Activated CD8-positive, alpha-beta T cell treated with anti-CD3 and anti-CD28 coated beads, Interleukin-2, amount 10 ng/mL, durations not matched to agents 7 days and 5 days (primary cell): ENCODE measurements at regions not wholly inside any gene's neighbourhood (a gene's known extent, or its start where the extent isn't known, plus 50 kb on each side); places are given as distances from the start of the nearest gene placed in this dataset.
A peak's percentile ranks its signal among the peaks of the same experiment; 100 is the strongest.
"Not testable (repeated sequence)": the region's sequence is repeated elsewhere in the genome, so short reads cannot be mapped to it uniquely, and the experiment has no call there.

Source experiments
- ATAC-seq: fragments of 150-1000 bp; cut with Tn5 transposase; one replicate; pipeline ENCODE4 v1.10.0; 2021; ENCODE audit warnings: moderate library complexity
- CTCF ChIA-PET: fragments of 350-600 bp; sonication (Branson Sonifier 250); formaldehyde crosslinking; loops from one replicate; lab custom pipeline; 2021; ENCODE audit warnings: antibody characterized with exemption; lab: Charles Lee
- POLR2A ChIA-PET: fragments of 350-600 bp; sonication (Branson Sonifier 250); formaldehyde crosslinking; loops from one replicate; lab custom pipeline; 2021; ENCODE audit warnings: antibody characterized with exemption; lab: Charles Lee
- DNase-seq: peaks from one replicate; pipeline ENCODE4 v3.0.0-alpha.2; 2020
- H3K27ac Mint-ChIP-seq: one replicate; pipeline ENCODE4 v1.8.0; 2021; ENCODE audit warnings: mild to moderate bottlenecking, mixed read lengths
- H3K27me3 Mint-ChIP-seq: one replicate; pipeline ENCODE4 v1.8.0; 2021; ENCODE audit warnings: low read depth, mixed read lengths
- H3K36me3 Mint-ChIP-seq: one replicate; pipeline ENCODE4 v1.8.0; 2021; ENCODE audit warnings: low read depth, mixed read lengths
- H3K4me1 Mint-ChIP-seq: one replicate; pipeline ENCODE4 v1.8.0; 2021; ENCODE audit warnings: low read depth, mixed read lengths
- H3K4me3 Mint-ChIP-seq: one replicate; pipeline ENCODE4 v1.8.0; 2021; ENCODE audit warnings: mild to moderate bottlenecking, mixed read lengths
- H3K9me3 Mint-ChIP-seq: one replicate; pipeline ENCODE4 v1.8.0; 2022; ENCODE audit warnings: mixed read lengths; ENCODE audit not compliant: insufficient read depth

DNA sequence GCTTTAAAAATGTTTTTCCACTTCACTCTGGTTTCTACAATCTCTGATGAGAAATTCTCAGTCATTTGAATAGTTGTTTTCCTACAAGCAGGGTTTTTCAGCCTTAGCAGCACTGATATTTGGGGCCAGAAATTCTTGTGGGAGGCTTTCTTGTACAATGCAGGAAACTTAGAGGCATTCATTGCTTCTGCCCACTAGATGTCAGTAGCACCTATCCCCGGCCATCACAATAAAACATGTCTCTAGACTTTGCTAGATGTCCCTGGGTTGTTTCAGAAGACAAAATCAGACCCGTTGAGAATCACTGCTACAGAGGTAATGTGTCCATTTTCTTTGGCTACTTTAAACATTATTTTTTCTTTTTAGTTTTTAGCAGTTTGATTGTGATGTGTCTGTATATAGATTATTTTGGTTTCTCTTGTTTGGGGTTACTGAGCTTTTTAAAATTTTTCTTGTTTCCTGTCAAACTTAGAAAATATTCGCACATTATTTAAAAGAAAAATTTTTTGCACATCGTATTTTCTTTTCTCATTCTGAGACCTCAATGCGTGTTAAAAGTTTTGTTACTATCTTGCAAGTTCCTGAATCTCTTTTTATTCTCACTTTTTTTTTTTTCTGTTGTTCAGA lies 60.8 kb upstream of the CCDC179 start:
- H3K27me3 Mint-ChIP-seq: no peaks in the 10 kb centered on the region
- no peaks in the 10 kb centered on the region for H3K36me3 Mint-ChIP-seq
- H3K4me1 Mint-ChIP-seq: peaks cover 7% of the 10 kb centered on the region
- ATAC-seq (peak; percentile 51), DNase-seq (peak; percentile 38)
- ChIA-PET POLR2A (no interaction called here), CTCF (interaction anchor here (0.7 kb wide), 1 partner anchor 39 kb away, joined by 3 read pairs; no protein-coding TSS in a partner anchor)
- H3K9me3 Mint-ChIP-seq: no peaks in the 10 kb centered on the region
- no peak overlapping the region for H3K27ac Mint-ChIP-seq
- H3K4me3 Mint-ChIP-seq: no peak overlapping the region

DNA sequence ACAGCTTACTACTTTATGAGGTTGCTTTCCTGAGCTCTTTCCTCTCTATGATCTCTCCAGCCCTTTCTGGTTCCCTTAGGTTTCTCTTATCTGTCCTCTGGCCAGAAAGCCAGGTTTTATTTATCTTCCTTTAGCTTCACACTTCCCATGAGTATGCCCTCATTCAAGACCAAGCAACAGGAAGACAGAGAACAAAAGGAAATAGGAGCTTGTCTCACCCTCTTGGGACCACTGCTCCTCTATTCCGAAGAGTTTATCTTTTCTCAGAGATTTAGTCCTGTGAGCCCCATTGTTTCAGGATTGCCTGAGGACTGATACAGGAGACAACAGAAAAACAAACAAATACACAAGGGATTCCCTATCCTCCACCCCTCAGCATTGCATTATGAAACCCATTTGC lies 62.4 kb upstream of the CCDC179 start:
- Mint-ChIP-seq H3K4me3 (no peak overlapping the region), H3K9me3 (no peaks in the 10 kb centered on the region), H3K36me3 (no peaks in the 10 kb centered on the region), H3K27me3 (no peaks in the 10 kb centered on the region), H3K27ac (no peak overlapping the region), H3K4me1 (peaks cover 7% of the 10 kb centered on the region)
- ChIA-PET CTCF (interaction anchor here (1.1 kb wide), 2 partner anchors 46 to 191 kb away, joined by 3 read pairs; no protein-coding TSS in a partner anchor), POLR2A (no interaction called here)
- ATAC-seq (no peak), DNase-seq (no peak)

DNA sequence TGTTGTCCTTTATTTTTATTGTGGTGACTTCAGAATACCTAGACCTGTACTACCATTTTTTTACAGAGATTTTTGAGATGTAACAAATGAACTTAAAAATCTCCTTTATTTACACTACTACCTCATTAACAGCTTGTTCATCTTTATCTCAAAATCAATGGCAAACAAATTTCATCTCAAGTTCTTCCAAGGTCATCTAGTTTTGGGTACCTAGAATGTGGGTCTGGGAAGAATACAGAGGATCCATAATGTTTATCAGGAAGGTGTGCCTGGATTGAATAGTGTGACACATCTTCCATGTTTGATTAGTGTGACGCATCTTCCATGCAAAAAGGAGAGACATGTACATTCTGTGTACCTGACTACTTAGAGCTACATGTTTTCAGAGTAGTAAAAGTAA lies 63.3 kb upstream of the CCDC179 start:
- H3K36me3 Mint-ChIP-seq: no peaks in the 10 kb centered on the region
- H3K4me1 Mint-ChIP-seq: peaks cover 7% of the 10 kb centered on the region
- no peak overlapping the region for H3K4me3 Mint-ChIP-seq
- ATAC-seq (no peak), DNase-seq (no peak)
- no peaks in the 10 kb centered on the region for H3K27me3 Mint-ChIP-seq
- POLR2A ChIA-PET: no interaction called here
- H3K9me3 Mint-ChIP-seq: no peaks in the 10 kb centered on the region
- CTCF ChIA-PET: interaction anchor here (0.9 to 1.1 kb wide), 3 partner anchors 9 to 190 kb away, joined by 3 read pairs; no protein-coding TSS in a partner anchor
- no peak overlapping the region for H3K27ac Mint-ChIP-seq

DNA sequence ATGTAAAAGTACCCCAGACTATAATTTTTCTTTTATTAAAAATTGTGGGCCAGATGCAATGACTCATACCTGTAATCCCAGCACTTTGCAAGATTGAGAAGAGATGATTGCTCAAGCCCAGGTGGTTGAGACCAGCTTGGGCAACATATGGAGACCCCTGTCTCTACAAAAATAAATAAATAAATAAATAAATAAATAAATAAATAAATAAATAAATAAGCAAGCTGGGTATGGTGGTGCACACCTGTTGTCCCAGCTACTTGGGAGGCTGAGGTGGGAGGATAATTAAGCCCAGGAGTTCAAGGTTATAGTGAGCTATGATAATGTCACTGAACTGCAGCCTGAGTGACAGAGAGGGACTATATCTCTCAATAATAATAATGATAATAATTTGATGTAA lies 66.1 kb upstream of the CCDC179 start:
- ChIA-PET CTCF (no interaction called here), POLR2A (no interaction called here)
- Mint-ChIP-seq H3K27me3 (no peaks in the 10 kb centered on the region), H3K9me3 (no peaks in the 10 kb centered on the region), H3K27ac (no peak overlapping the region), H3K36me3 (no peaks in the 10 kb centered on the region), H3K4me1 (no peaks in the 10 kb centered on the region), H3K4me3 (no peak overlapping the region)
- ATAC-seq (no peak), DNase-seq (no peak)

DNA sequence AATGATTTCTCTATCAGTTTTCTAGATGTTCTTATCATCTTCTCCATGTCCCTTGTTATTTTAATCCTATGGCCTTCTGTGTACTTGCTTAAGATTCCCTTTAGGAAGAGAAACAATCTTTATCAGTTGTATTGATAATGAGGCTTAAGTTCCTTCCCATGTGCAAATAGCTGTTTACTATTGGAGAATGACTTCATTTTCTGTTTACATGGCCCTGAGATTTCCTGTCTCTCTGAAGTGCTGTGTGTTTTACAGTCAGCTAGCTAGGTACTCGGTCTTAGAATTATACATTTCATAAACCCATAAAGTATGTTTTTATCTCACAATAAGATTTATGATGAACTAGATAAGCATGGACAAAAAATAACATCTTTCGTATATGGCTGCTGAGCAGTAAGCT lies 67.5 kb upstream of the CCDC179 start:
- ChIA-PET CTCF (interaction anchor here (1.5 kb wide), 1 partner anchor 10 kb away, joined by 3 read pairs; no protein-coding TSS in a partner anchor), POLR2A (no interaction called here)
- no peaks in the 10 kb centered on the region for H3K36me3 Mint-ChIP-seq

DNA sequence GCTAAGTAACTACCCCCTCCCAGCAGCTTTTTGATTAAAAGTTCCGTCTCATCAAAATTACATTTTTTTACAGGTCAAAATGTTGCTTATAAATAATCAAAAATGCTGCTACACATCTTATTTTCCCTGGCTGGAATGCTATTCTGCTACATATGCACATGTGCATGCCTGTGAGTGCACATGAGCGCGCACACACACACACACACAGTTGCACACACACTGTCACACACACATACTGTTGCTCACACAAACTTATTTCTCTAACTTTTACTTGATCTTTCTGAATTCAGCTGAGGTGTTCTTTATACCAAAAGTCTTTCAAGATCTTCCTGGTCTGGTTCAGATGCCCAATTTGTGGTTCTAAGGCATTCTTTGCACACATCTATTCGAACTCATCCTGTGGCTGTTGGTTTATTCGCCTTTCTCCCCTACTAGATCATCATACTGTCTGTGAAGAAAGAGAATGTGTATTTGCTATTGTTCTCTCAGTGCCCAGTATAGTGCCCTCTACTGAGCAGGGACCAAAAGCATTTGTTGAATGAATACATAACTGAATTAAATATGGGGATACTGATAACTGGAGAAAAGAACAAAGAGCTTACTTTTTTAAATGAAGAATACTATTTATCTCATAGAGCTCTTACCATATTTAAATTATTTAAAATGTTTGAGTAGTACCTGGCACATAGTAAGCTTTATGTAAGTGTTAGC lies 68.1 kb upstream of the CCDC179 start:
- no peaks in the 10 kb centered on the region for H3K4me1 Mint-ChIP-seq
- no peak overlapping the region for H3K27ac Mint-ChIP-seq
- H3K9me3 Mint-ChIP-seq: no peaks in the 10 kb centered on the region
- DNase-seq (no peak), ATAC-seq (no peak)
- no peaks in the 10 kb centered on the region for H3K36me3 Mint-ChIP-seq
- POLR2A ChIA-PET: no interaction called here
- no peak overlapping the region for H3K4me3 Mint-ChIP-seq
- CTCF ChIA-PET: interaction anchor here (1.5 kb wide), 1 partner anchor 10 kb away, joined by 3 read pairs; no protein-coding TSS in a partner anchor
- no peaks in the 10 kb centered on the region for H3K27me3 Mint-ChIP-seq

More for the DNA sequence above, 67.5 kb upstream of the CCDC179 start:
- Mint-ChIP-seq H3K4me3 (no peak overlapping the region), H3K9me3 (no peaks in the 10 kb centered on the region), H3K27me3 (no peaks in the 10 kb centered on the region), H3K27ac (no peak overlapping the region), H3K4me1 (no peaks in the 10 kb centered on the region)
- DNase-seq (no peak), ATAC-seq (no peak)

DNA sequence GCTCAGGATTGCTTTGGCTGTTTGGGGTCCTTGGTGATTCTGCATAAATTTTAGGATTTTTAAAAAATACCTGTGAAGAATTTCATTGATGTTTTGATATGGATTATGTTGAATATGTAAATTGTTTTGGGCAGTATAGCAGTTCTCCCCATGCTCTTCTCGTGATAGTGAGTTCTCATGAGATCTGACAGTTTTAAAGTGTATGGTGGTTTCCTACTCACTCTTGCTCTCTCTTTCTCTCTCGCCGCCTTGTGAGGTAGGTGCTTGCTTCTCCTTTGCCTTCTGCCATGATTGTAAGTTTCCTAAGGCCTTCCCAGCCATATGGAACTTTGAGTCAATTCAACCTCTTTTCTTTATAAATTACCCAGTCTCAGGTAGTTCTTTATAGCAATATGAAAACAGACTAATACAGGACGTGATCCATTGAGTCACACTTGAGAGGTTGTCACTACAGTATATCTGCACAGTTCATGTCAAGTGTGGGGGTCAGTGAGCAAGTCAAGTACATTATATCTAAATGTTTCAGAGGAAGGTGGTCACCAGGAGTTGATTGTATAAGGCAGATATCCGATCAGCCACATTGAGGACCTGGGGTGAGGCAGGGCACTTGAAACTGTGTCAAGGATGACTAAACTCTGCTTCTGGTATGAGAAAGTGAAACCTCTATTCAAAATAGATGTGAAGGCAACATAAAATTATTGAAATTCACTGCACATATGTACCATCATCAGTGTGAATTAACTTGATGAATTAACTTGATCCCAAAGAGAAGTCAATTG lies 70.7 kb upstream of the CCDC179 start:
- ChIA-PET CTCF (no interaction called here), POLR2A (no interaction called here)
- no peaks in the 10 kb centered on the region for H3K27me3 Mint-ChIP-seq
- no peaks in the 10 kb centered on the region for H3K9me3 Mint-ChIP-seq
- H3K36me3 Mint-ChIP-seq: no peaks in the 10 kb centered on the region
- ATAC-seq (no peak), DNase-seq (no peak)
- H3K27ac Mint-ChIP-seq: no peak overlapping the region
- H3K4me1 Mint-ChIP-seq: no peaks in the 10 kb centered on the region
- no peak overlapping the region for H3K4me3 Mint-ChIP-seq

DNA sequence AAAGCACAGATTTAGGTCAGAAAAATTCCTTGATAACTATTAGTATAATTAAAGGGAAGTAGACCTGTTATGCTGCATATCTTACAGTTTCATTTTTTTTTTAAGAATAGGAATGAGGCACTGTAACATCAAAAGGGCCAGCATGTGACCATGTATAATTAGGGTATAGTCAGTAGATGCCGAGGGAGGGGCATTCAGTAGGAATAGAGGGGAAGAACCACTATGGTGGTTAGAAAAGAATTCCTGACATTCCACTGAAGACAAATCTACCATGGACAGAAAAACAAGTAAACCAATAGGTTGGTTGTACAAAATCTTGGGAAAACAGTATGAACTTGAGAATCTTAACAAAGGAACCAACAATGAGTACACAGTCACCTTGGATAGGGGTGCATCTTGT lies 78.4 kb upstream of the CCDC179 start:
- ATAC-seq (no peak), DNase-seq (no peak)
- ChIA-PET CTCF (no interaction called here), POLR2A (no interaction called here)
- Mint-ChIP-seq H3K36me3 (no peaks in the 10 kb centered on the region), H3K9me3 (no peaks in the 10 kb centered on the region), H3K27me3 (no peaks in the 10 kb centered on the region), H3K4me1 (no peaks in the 10 kb centered on the region), H3K27ac (no peak overlapping the region), H3K4me3 (no peak overlapping the region)

DNA sequence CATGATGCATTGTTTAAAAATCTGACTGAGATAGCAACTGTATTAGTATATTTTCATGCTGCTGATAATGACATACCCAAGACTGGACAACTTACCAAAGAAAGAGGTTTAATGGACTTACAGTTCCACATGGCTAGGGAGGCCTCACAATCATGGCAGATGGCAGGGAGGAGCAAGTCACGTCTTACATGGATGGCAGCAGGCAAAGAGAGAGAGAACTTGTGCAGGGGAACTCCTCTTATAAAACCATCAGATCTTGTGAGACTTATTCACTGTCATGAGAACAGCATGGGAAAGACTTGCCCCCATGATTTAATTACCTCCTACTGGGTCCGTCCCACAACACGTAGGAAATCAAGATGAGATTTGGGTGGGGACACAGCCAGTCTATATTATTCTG lies 81.3 kb upstream of the CCDC179 start:
- CTCF ChIA-PET, H3K4me3 Mint-ChIP-seq, POLR2A ChIA-PET, DNase-seq, H3K27me3 Mint-ChIP-seq, H3K4me1 Mint-ChIP-seq, ATAC-seq, H3K27ac Mint-ChIP-seq, H3K36me3 Mint-ChIP-seq, H3K9me3 Mint-ChIP-seq: not testable (repeated sequence)

DNA sequence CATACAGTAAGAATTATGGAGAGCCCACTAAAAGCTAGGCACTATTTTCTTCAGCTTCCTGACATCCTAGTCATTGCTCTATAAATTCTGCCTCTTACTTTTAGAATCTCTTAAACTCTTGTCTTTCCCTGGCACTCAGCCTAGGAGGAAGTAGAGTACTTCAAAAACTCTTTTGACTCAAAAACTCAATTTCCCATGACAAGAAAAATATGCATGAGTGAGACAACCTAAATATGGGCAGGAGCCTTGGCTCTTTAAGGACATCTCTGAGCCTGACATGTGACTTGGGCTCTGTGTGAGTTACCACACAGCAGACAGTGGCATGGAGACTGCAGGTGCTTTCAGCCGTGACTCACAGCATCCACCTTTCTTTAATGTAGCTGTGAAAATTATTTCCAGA lies 97.5 kb upstream of the CCDC179 start:
- POLR2A ChIA-PET: no interaction called here
- DNase-seq (no peak), ATAC-seq (no peak)
- Mint-ChIP-seq H3K27ac (no peak overlapping the region), H3K4me1 (no peaks in the 10 kb centered on the region), H3K27me3 (no peaks in the 10 kb centered on the region), H3K36me3 (no peaks in the 10 kb centered on the region), H3K9me3 (peaks cover 5% of the 10 kb centered on the region), H3K4me3 (no peak overlapping the region)
- CTCF ChIA-PET: no interaction called here

DNA sequence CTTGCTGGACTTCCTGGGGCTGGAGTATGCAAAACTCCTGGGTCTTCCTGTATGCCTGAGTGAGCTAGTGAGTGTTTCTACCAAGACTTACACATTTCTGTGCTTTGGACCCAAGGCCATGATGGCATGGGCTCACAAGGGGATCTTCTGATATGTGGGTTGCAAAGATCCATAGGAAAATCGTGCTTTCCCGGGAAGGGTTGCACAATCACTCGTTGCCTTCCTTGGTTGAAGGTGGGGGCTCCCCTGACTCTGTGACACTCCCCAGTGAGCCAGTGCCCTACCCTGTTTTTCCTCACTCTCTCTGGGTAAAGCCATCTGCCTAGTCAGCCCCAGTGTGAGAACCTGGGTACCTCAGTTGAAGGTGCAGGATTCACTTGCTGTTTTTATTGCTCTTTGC lies 114.0 kb upstream of the CCDC179 start:
- Mint-ChIP-seq H3K4me3 (no peak overlapping the region), H3K9me3 (peaks cover 3% of the 10 kb centered on the region), H3K36me3 (no peaks in the 10 kb centered on the region), H3K27ac (no peak overlapping the region), H3K4me1 (no peaks in the 10 kb centered on the region), H3K27me3 (no peaks in the 10 kb centered on the region)
- POLR2A ChIA-PET: no interaction called here
- CTCF ChIA-PET: no interaction called here
- no peak for ATAC-seq
- no peak for DNase-seq

DNA sequence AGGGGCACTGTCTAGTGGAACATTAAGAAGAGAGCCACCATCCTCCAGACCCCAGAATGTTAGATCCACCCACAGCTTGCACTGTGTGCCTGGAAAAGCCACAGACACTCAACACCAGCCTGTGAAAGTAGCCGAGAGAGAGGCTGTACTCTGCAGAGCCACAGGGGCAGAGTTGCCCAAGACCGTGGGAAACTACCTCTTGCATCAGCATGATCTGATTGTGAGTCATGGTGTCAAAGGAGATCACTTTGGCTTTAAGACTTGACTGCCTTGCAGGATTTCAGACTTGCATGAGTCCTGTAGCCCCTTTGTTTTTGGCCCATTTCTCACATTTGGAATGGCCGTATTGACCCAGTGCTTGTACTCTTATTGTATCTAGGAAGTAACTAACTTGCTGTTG lies 115.9 kb upstream of the CCDC179 start:
- no peak overlapping the region for H3K27ac Mint-ChIP-seq
- ATAC-seq (no peak), DNase-seq (no peak)
- no peak overlapping the region for H3K4me3 Mint-ChIP-seq
- no peaks in the 10 kb centered on the region for H3K36me3 Mint-ChIP-seq
- ChIA-PET CTCF (no interaction called here), POLR2A (no interaction called here)
- H3K4me1 Mint-ChIP-seq: no peaks in the 10 kb centered on the region
- no peaks in the 10 kb centered on the region for H3K27me3 Mint-ChIP-seq
- peaks cover 15% of the 10 kb centered on the region for H3K9me3 Mint-ChIP-seq
